GM12891 (cell line): ENCODE measurements at regions not wholly inside any gene's neighbourhood (a gene's known extent, or its start where the extent isn't known, plus 50 kb on each side); places are given as distances from the start of the nearest gene placed in this dataset.

ENCODE experiments used
- PAX5 ChIP-seq: IDR thresholded peaks from 2 replicates; pipeline ENCODE4 v1.6.1; 2011; ENCODE audit warnings: low read length, moderate library complexity, mild to moderate bottlenecking; ENCODE audit not compliant: insufficient read depth, severe bottlenecking
- POLR2A ChIP-seq: IDR thresholded peaks from 2 replicates; pipeline ENCODE4 v1.6.1; 2011; ENCODE audit warnings: low read depth, low read length, control low read depth
- POLR2AphosphoS5 ChIP-seq: IDR thresholded peaks from 2 replicates; pipeline ENCODE4 v1.6.1; 2011; ENCODE audit warnings: low read depth, low read length, control low read depth
- POU2F2 ChIP-seq: IDR thresholded peaks from 2 replicates; pipeline ENCODE4 v1.6.1; 2011; ENCODE audit warnings: low read depth, mild to moderate bottlenecking, control low read depth, low read length, moderate library complexity
- SPI1 ChIP-seq: IDR thresholded peaks from 2 replicates; pipeline ENCODE4 v1.6.1; 2011; ENCODE audit warnings: low read depth, low read length, control low read depth
- TAF1 ChIP-seq: IDR thresholded peaks from 2 replicates; pipeline ENCODE4 v1.6.1; 2011; ENCODE audit warnings: low read depth, low read length, control low read depth

- TF ChIP-seq POLR2AphosphoS5 (no peak), POLR2A (no peak), POU2F2 (no peak), TAF1 (no peak), SPI1 (no peak), PAX5 (no peak)
Measured at GRCh38 chr18:38984968-38985367, 1419.4 kb upstream of the CELF4 start.
